ENCODE measurements at regions not wholly inside any gene's neighbourhood (a gene's known extent, or its start where the extent isn't known, plus 50 kb on each side); places are given as distances from the start of the nearest gene placed in this dataset.

DNA sequence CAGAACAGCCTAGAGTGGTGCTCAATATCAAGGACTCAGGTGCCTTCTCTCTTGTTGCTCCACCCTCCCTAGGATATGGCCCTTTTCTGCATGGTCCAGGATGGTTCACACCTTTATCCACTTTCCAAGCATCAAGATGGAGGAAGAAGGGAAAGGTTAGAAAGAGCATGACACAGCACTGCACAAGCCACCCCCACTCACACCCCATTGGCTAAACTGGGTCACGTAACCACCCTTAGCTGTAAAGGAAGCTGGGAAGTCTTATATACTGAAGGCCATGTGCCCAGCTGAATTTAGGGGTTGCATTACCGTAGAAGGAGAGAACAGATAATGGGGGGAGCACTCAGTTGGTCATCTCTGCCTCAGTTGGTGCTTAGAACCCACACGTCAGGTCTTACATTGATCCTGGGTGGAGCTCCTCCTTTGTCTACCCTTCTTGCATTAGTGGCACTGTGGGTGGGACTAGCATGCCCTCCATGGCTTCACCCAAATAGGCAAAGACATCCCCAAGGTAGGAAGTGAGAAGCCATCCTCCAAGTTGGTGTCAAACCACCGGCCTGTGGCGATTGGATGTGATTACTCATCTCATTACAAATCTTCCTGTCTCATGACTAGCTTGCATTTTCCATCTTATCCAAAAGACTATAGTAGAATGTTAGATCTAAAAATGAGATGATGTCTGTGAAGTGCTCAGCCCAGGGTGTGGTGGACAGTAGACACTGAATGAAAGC lies 248.5 kb downstream of the HAUS1 start:
- DNase-seq, result no peak

DNA sequence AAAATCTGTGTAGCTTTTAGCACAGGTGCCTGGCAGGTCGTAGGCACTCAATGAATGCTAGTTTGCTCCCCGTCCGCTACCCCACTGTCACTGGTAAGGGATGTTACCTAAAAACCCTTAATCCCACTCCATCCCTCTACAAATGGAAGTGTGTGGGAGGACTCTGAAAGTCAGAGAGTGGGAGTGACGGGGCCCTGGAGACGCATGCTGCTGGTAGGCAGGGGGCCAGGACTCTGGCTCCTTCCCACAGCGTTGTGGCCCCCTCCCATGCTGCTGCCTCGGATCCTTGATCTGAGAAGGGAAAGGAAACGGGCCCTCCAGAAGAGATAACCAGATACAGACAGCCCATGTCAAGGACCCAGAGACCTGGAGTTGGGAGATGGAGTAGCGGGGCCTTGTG lies 249.3 kb downstream of the HAUS1 start:
- no peak for DNase-seq

DNA sequence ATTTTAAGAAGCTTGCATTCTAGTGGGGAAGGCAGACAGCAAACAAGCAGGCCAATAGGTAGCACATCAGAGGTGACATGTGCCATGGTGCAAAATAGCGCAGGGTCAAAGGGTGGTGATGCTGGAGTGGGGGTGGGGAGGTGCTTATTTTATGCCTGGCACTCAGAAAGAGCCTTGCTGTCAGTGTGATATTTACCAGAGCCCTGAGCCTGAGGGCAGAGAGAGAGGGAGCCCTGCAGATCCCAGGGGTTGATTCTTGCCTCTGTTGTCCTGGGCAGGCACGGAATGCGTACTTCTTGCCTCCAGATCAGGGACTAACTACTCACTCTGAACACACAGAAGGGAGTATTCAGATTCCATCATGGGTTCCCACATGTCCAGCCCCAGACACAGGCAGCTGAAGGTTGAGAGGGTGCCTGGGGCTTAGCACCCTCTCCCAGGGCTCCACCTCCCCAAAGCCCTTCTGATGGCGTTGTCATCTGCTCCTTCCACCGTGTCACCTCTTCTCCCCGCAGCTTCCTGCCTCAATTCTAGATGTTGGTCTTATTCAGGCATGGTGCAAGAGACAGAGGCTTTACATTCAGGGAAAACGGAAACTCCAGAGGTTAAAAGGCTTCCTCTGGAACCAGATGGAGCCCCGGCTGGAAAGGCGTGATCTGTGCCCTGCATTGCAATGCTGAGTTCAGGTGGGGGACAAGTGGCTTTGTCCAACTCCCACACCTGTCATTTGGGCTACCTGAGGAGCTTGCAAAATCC lies 252.3 kb downstream of the HAUS1 start:
- no peak for DNase-seq

DNA sequence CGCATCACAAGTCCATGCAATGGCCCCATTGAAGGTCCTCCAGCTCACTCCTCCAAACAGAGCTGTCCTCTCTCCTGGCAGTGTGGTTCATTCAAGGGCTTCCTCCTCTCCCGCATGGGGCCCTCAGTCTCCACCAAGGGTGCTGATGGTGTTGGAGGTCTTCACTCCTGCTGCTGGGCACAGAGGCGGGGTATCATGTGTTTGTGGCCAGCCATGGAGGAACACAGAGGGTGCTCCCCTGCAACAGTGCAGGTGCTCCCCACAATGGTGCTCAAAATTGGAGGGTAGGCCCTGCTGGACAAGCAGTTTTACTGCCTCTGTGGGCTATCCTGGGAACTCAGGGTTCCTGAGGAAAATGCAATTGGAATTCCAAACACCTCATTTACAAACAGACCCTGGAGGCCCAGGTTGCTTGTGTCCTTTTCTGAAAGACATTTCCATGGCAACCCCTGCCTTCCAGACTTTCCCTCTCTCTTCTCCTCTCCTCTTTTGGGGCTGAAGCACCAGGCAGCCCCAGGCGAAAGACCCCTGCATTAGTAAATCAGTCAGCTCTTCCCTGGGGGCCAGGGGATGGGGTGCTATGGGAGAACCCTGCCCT lies 256.0 kb downstream of the HAUS1 start:
- DNase-seq, result no peak

DNA sequence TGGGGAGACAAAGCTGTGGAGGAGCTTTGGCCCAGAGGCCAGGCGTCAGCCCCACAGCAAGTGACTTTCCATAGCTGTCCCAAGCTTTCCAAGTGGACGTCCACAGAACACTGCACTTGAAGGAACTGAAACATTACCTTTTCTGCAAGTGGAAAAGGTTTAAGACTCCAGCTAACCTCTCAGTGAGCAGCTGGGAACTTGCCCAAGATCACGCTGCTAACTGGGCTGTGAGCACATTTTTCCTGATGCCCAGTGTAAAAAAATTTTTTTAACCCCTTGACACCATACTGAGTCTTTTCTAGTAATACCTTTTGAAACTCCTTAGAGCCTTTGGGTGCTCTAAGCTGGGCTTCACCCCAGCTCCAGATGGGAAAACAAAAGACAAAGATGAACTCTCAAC lies 256.7 kb downstream of the HAUS1 start:
- DNase-seq, result no peak

DNA sequence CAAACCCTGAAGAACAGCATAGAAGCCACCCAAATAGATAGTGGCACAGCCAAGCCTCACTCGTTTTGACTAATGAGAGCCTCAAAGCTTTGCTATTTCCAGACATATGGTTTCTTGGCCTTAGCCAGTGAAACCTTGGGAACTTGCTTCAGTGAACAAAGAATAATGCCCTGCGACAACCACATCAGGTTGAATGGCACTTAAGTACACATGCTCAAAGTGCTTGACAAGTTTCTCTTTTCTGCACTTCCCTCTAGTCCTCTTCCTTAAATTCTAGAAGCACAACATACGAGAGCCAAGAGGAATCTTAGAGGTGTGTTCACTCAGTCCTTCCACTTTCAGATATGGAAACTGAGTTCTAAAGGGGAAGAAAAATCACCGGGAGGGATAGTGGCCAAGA lies 258.3 kb downstream of the HAUS1 start:
- no peak for DNase-seq

DNA sequence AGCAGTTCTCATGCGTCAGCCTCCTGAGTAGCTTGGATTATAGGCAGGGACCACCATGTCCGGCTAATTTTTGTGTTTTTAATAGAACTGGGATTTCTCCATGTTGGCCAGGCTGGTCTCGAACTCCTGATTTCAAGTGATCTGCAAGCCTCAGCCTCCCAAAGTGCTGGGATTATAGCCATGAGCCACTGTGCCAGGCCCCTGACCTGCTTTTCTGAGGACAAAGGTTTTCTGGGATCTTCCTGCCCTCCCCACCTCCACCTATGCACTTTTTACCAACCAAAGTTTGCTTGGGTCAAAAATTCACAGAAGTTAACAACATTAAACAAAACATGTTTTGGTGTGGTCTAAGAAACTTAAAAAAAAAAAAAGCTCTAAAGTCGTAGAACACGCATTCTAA lies 259.9 kb downstream of the HAUS1 start:
- no peak for DNase-seq

DNA sequence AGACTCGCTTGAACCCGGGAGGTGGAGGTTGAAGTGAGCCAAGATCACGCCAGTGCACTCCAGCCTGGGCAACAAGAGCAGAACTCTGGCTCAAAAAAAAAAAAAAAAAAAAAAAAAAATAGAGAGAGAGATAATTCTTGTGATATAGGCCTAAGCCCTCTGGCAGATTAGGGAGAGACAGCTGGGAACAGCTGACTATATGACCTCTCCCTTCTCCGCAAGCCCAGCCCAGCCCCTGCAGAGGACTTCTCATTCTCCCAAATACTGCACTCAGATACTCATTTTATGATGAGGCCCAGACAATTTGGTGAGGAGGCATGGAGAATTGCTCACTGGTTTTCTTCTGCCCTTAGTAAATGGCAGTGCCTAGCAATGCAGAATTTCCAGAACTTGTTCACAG lies 262.0 kb downstream of the HAUS1 start:
- no peak for DNase-seq

DNA sequence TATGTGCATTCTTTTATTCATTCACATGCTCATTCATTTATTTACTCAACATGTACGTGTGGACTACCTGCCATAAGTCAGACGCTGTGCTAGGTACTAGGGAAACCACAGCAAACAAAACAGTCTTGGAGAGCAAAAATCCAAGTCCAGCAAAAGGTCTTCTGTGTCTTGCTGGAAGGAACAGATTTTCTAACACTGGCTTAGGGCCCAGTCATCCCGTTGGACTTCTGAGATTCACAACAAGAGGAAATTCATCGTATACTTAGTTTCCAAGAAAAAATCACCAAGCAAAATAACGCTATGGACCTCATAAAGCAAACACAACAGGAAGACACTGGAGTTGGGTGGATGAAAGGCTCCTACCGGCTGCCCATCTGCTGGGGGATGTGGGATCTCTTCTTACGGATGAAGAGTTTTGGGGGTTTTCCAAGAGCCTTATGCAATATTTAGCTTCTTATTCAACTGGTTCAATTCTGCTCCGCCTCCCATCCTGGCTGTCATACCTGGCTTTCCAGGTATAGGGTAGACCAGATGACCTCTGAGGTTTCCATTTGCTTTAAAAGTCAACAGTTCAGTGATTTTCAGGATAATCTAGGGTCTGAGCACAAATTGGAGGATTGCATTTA lies 262.7 kb downstream of the HAUS1 start:
- no peak for DNase-seq

DNA sequence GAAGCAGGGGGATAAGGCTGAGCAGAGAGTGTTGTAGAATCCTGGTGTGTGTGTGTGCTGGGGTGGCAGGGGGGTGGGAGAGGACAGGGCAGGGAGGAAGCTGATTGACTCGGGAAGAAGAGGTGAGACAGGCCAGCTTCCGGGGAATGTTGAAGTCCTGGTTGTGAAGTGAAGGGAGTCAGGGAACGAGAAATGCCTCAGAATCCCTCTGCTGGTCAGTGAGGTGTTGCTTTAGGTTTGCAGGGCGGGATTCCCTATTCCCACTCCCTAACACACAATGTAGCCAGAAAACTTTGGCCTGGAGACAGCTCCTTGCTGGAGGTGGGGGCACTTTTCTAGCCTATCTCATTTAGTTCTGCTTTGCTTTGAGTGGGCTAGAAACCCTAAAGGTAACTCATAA lies 265.1 kb downstream of the HAUS1 start:
- DNase-seq, result no peak

DNA sequence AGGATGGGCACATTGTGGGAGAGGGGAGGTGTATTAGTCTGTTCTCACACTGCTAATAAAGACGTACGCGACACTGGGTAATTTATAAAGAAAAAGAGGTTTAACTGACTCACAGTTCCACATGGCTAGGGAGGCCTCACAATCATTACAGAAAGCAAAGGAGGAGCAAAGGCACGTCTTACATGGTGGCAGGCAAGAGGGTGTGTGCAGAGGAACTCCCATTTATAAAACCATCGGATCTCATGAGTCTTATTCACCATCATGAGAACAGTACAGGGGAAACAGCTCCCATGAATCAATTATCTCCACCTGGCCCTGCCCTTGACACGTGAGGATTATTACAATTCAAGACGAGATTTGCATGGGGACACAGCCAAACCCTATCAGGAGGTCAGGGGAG lies 266.7 kb downstream of the HAUS1 start:
- DNase-seq, result no peak

DNA sequence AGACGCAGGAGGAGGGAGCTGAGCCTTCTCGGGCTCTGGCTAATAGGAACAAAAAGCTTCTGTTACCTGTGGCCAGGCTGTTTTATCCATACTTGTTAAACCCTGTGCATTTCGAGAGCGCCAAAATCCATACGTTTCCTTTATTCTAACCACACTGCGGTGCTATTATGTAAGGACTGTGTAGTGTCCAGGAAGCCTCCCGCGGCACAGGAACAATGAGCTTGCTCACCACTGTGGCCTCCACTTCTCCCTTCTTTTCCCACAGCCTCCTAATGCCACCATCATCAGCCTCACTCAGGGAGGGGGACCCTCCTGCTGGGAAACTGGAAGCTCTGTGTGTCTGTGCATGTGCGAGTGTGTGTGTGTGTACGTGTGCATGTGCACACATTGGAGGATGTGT lies 268.5 kb downstream of the HAUS1 start:
- DNase-seq, result no peak

DNA sequence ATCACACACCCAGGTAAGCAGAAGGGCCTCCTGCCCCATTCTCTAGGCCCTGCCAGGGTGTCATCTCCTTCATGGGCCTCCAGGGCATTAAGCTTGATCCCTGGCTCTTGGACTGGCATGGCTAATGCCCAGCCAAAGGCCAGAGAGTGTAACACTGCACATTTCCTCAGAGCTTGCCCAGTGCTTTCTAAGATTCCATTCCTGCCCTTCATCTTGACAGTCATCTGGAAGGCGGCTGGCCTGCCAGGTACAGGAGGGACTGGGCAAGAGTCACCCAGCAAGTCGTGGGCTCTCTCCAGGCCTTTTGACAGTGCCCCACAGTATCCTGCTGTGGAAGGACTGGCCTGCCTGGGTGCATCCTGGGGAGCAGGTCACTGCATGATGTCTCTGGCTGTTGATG lies 268.9 kb downstream of the HAUS1 start:
- DNase-seq, result no peak

DNA sequence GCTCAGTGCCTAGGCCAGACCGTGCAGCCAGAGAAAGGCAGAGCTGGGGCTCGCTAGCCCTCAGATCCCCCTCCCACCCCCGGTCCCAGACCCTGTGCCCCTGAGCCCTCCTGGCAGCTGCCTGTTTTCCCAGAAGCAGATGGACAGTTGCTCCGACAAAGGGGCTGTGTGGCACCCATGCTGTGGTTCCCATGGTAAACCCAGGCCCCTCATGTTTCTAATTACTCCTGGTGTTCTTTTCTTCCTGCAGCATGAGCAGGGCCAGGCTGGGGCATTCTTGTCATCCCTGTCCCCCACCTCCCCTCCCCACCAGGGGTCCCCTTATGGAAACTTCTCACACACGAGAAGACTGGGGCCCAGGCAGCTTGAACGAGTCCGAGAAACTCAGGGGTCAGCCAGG lies 269.6 kb downstream of the HAUS1 start:
- DNase-seq, result no peak

DNA sequence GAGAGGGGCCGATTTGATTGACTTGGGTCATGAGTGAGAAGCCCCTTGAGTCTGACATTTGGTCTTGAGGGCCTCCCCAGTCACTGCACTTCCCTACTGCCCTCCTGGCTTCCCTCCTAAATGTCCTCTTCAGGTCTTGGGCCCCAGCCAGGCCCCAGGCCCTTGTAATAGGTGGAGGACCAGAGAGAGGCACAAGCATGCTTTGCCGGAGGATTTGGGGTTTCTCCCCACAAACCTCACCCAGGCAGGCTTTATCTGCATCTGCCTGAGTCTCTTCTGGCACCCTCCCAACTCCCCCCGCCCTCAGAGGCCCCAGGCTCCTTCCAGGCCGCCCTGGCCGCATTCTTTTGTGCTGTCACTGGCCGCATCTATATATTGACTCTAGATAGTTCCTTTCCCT lies 270.7 kb downstream of the HAUS1 start:
- no peak for DNase-seq

DNA sequence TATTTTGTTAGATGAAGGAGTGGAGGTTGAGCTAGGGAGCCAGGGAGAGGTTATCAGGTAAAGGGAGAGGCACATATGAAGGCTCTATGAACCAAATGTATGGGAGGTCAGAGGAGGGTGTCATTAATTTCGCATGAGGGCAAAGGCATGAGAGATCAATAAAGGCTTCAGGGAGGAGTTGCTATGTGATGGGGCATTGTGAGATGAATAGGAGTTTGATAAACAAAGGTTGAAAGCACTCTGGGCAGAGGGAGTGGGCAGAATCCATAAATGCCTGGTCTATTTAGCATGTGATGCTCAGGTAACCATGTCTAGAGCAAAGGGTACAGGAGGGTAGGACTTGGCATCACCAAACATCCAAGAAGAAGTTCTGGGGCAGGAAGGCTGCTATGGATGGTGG lies 273.4 kb downstream of the HAUS1 start:
- no peak for DNase-seq

DNA sequence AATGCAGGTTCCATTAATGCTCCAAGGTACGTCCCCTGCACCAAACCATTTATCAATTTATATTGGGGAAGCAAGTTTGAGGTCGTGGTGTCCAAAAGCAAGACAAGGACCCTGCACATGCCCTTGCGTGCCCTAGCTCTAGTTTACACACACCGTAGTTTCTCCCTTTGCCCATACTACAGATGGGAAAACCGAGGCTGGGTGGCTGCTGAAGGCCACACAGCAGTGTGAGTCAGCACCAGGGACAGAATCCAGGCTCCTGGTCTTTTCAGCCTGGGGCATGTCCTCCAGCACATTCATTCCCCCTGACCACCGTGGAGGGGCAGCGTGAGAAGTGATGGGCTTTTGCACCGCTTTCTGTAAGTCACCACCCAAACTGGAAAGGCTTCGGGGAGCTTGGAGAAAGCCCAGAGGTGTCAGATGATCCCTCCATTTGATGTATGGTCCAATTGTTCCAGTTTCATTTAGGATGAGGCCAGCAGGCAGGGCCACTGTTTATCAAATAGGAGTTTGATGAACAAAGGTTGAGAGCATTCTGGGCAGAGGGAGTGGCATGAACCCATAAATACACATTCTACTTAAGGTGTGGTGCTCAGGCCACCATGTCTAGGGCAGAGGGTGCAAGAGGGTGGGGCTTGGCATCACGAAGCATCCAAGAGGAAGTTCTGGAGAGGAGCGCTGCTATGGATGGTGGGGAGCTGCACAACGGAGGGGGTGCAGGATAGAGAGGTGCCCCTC lies 274.1 kb downstream of the HAUS1 start:
- DNase-seq, result no peak

DNA sequence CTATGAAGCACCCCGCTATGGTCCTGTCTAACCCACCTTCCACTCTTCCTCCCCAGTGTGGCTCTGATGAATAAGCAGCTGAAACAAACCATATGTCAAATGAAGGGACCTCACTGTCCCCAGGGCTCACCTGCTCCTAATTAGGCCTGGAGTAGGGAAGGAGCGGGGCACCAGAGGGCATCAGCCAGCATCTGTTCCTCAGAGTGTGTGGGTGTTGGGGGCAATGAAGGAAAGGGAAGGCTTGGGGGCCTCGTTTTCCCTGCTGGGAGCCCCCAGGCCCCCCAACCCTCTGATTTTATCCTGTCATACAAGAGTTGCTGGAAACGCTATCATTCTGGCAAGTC lies 274.7 kb downstream of the HAUS1 start:
- DNase-seq, result no peak

DNA sequence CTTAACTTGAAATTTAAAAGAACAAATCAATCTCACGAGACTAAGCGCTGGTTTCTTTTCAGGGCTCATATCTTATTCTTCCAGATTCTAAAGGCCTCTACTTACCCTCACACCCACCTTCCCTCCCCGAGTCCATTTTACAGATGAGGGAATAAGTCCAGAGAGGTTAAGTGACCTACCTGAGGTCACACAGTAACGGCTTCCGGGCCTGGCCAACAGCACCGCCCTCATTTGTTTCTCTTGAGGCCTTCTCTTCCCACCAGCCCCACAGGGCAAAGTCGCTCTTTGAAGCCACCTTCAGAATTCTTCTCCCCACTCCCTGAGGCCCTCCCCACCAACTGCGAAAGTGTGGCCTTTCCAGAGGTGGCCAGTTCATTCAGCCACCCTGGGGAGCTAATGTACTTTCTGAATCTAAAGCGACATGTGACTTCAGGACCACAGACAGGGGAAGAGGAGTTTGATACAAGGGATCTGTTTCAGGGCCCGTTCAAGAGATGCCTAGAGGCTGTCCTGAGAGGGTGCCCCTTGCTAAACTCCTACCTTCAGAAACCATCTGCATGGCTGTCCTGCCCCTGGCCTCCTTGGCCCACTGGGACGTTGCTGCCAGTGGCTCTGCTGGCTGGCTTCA lies 275.3 kb downstream of the HAUS1 start:
- no peak for DNase-seq

DNA sequence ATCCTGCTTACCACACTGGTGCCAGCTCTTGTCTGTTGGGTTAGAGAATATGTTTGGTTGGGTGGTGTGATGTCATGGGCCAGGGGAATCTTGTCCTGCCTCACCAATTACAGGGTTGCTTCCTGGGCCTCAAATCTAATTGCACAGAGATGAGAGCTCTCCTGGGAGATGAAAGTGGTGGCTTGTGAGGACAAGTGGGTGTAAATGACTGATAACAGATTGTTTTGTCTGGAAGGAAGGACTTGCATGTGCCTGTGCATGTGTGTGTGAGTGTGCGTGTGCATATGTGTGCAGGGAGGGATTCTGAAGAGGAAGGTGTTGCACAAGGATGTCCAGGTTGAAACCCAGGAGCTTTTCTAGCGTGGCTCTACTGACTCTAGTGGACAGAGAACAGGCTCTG lies 271.9 kb downstream of the LOXHD1 start:
- no peak for DNase-seq

DNA sequence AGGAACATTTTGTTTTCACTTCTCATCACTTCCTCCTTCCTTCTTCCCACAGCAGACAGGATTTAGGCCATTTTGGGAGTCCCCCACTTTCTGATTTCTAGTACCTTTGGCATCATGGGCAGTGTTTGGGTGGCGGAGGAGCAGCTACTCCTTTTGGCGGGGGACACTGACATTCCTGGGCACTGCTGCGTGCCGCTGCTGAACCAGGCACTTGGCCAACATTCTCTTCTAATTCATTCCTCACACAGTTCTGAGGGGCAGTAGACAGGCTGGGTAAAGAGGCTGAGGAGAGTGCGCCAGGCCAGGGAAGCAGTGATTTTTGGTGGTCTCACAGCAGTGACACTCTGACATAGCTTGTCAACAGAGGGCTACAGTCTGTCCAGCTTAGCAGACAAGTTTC lies 270.2 kb downstream of the LOXHD1 start:
- DNase-seq, result no peak

DNA sequence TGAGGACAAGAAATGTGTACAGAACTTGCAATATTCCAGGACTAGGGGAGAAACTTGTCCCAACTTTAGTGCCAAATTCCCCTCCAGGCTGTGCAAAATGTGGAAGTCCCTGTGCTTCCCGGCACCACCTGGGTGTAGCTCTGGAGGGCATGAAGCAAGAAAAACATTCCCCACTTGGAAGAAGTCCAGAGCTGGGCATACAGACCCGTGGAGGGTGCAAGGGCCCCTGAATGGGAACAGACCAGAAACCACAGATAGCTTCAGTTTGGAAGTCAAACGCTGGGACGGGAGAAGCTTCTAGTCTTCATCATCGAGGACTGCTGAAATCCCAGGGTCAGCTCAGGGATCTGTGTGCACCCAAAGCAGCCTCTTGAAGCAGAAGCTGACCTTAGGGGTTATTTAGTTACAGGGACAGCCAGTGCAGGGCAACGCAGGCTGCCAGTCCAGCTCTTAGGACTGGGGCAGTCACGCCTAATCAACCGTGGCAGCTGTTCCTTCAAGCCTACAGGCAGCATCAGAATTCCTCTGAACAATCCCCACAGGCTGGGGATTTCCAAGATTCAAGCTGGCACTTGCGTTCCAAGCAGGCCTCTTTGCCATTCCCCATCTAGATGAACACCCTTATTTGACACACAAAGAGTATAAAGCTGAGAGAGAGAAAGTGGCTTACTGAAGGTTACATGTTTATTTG lies 269.4 kb downstream of the LOXHD1 start:
- no peak for DNase-seq

Data from CD4-positive, alpha-beta T cell treated with Interleukin-12 subunit alpha and Interleukin-12 subunit beta, for 1 hour (primary cell).